ENCODE measurements at regions not wholly inside any gene's neighbourhood (a gene's known extent, or its start where the extent isn't known, plus 50 kb on each side); places are given as distances from the start of the nearest gene placed in this dataset.

- in situ Hi-C loops (cut with MboI; ENCODE audit: low pct_ligation_motif_present in 1 of 4, low pct_unique_long_range_greater_than_20kb in 1 of 4, low sequenced_read_pairs in 3 of 4), result no loop called here
- Histone ChIP-seq H3K4me1 (no peaks in the 10 kb centered on the region), H3K36me3 (no peaks in the 10 kb centered on the region), H3K9me3 (no peaks in the 10 kb centered on the region), H3K27ac (no peak overlapping the region), H3K27me3 (no peaks in the 10 kb centered on the region), H3K4me3 (no peak overlapping the region)
- intact Hi-C loops (cut with DNase I; ENCODE audit: low total_unique reads), result no loop called here
- DNase-seq, result no peak
- TF ChIP-seq EP300 (IDR thresholded peaks at IDR 0.05; ENCODE audit: low read depth) (no peak), CTCF (IDR thresholded peaks at IDR 0.05) (no peak), POLR2AphosphoS5 (IDR thresholded peaks at IDR 0.05) (no peak), POLR2A (IDR thresholded peaks at IDR 0.05) (no peak)
- 72 to 80% methylated on average over 5 of the region's 5 CpGs for WGBS, 2 donors (ENCODE audit: low coverage in 1 of 2)
Measured at GRCh38 chr15:39215015-39215414, 365.9 kb upstream of the THBS1 start.

- H3K36me3 ChIP-seq, result no peaks in the 10 kb centered on the region
- H3K27ac ChIP-seq, result no peak overlapping the region
- no peaks in the 10 kb centered on the region for H3K9me3 ChIP-seq
- 71 to 90% methylated on average over 3 of the region's 3 CpGs for WGBS, 2 donors (ENCODE audit: low coverage in 1 of 2)
- no peak for DNase-seq
- in situ Hi-C loops (cut with MboI; ENCODE audit: low pct_ligation_motif_present in 1 of 4, low pct_unique_long_range_greater_than_20kb in 1 of 4, low sequenced_read_pairs in 3 of 4), result no loop called here
- no peaks in the 10 kb centered on the region for H3K27me3 ChIP-seq
- no peak overlapping the region for H3K4me3 ChIP-seq
- intact Hi-C loops (cut with DNase I; ENCODE audit: low total_unique reads), result no loop called here
- no peaks in the 10 kb centered on the region for H3K4me1 ChIP-seq
- no peak for TF ChIP-seq EP300 (IDR thresholded peaks at IDR 0.05; ENCODE audit: low read depth)
- TF ChIP-seq CTCF (IDR thresholded peaks at IDR 0.05), result no peak
- TF ChIP-seq POLR2AphosphoS5 (IDR thresholded peaks at IDR 0.05), result no peak
- TF ChIP-seq POLR2A (IDR thresholded peaks at IDR 0.05), result no peak
Measured at GRCh38 chr15:39216816-39217215, 364.1 kb upstream of the THBS1 start.

- Histone ChIP-seq H3K27me3 (no peaks in the 10 kb centered on the region), H3K36me3 (no peaks in the 10 kb centered on the region), H3K4me1 (no peaks in the 10 kb centered on the region), H3K27ac (no peak overlapping the region), H3K9me3 (no peaks in the 10 kb centered on the region), H3K4me3 (no peak overlapping the region)
- WGBS, 2 donors (ENCODE audit: low coverage in 1 of 2), result 38 to 60% methylated on average over 1 of the region's 1 CpG
- intact Hi-C loops (cut with DNase I; ENCODE audit: low total_unique reads), result no loop called here
- in situ Hi-C loops (cut with MboI; ENCODE audit: low pct_ligation_motif_present in 1 of 4, low pct_unique_long_range_greater_than_20kb in 1 of 4, low sequenced_read_pairs in 3 of 4), result no loop called here
- DNase-seq, result no peak
- TF ChIP-seq POLR2A (IDR thresholded peaks at IDR 0.05) (no peak), POLR2AphosphoS5 (IDR thresholded peaks at IDR 0.05) (no peak), CTCF (IDR thresholded peaks at IDR 0.05) (no peak), EP300 (IDR thresholded peaks at IDR 0.05; ENCODE audit: low read depth) (no peak)
Measured at GRCh38 chr15:39219608-39220007, 361.3 kb upstream of the THBS1 start.

- Histone ChIP-seq H3K4me1 (no peaks in the 10 kb centered on the region), H3K27ac (no peak overlapping the region), H3K27me3 (no peaks in the 10 kb centered on the region), H3K9me3 (no peaks in the 10 kb centered on the region), H3K4me3 (no peak overlapping the region), H3K36me3 (no peaks in the 10 kb centered on the region)
- no peak for DNase-seq
- intact Hi-C loops (cut with DNase I; ENCODE audit: low total_unique reads) (no loop called here), in situ Hi-C loops (cut with MboI; ENCODE audit: low pct_ligation_motif_present in 1 of 4, low pct_unique_long_range_greater_than_20kb in 1 of 4, low sequenced_read_pairs in 3 of 4) (no loop called here)
- 63 to 76% methylated on average over 2 of the region's 2 CpGs for WGBS, 2 donors (ENCODE audit: low coverage in 1 of 2)
- TF ChIP-seq POLR2AphosphoS5 (IDR thresholded peaks at IDR 0.05) (no peak), POLR2A (IDR thresholded peaks at IDR 0.05) (no peak), CTCF (IDR thresholded peaks at IDR 0.05) (no peak), EP300 (IDR thresholded peaks at IDR 0.05; ENCODE audit: low read depth) (no peak)
Measured at GRCh38 chr15:39226169-39226937, 354.5 kb upstream of the THBS1 start.

All from transverse colon (tissue), 4 donors.